ENCODE measurements at regions not wholly inside any gene's neighbourhood (a gene's known extent, or its start where the extent isn't known, plus 50 kb on each side); places are given as distances from the start of the nearest gene placed in this dataset.

DNA sequence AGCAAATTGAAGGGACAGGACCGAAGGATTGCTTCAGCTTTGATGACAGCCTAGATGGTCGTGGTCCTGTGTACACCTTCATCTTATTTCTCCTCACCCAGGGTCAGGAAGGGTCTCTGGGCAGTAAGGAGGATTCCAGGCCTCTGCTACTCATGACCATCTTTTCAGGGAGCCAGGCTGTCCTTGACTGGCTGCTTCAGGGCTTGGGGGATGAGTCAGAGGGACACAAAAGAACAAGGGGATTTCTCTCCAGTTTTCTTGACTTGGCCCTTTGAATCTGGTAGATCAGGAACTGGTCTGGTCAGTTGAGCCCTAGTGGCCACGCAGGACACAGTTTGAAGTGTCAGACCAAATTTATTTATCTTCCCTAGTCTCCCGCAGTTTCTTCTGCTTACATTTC, 402.1 kb upstream of the CHD6 start:
- DNase-seq (ENCODE audit: low read depth in 3 of 3, low spot score in 2 of 3), result no peak

GRCh38 chr20:42018979-42019378, 400.8 kb upstream of the CHD6 start:
- DNase-seq (ENCODE audit: low read depth in 3 of 3, low spot score in 2 of 3), result no peak

- no peak for DNase-seq (ENCODE audit: low read depth in 3 of 3, low spot score in 2 of 3)
These were observed 391.9 kb upstream of the CHD6 start for GRCh38 chr20:42010090-42010489.

DNA sequence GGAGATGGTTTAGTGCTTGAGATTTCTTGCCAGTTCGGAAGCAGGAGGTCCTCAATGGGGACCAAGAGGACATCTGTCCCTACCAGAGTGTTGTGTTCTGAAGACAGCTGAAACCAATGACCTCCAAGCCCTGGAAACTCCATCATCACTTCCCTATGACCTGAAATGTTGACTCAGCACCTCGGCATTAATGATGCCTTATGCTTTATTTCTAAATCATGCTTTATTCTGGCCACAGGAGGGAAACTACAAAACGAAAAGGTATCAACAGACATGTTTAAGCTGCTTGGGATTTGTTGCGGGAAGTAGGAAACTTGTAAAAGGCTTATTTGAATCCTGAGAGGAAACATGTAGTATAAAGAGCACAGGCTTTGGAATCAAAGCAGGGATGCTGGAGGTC, 389.1 kb upstream of the CHD6 start:
- DNase-seq (ENCODE audit: low read depth in 3 of 3, low spot score in 2 of 3), result no peak

- DNase-seq (ENCODE audit: low read depth in 3 of 3, low spot score in 2 of 3), result no peak
These were observed 387.0 kb upstream of the CHD6 start for GRCh38 chr20:42005211-42005610.

DNA sequence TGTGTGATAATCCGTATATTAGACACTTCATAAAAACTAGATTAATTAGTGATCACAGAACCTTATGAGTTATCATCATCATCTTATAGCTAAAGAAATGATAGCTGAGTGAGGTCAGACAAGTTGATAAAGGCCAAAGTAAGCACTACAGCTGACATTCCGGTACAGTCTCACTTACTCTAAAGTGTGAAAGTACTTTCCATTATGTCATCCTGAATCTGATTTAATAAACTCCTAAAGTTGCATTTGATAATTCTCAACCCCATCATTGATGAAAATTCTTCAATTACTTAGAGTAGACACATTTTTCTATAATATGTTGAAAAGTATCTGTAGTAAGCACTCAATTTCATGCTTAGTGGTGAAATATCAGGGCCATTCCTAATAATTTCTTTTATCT, 385.2 kb upstream of the CHD6 start:
- DNase-seq (ENCODE audit: low read depth in 3 of 3, low spot score in 2 of 3), result no peak

- DNase-seq (ENCODE audit: low read depth in 3 of 3, low spot score in 2 of 3), result no peak
These were observed 380.6 kb upstream of the CHD6 start for GRCh38 chr20:41998539-41999341.

- no peak for DNase-seq (ENCODE audit: low read depth in 3 of 3, low spot score in 2 of 3)
These were observed 378.8 kb upstream of the CHD6 start for GRCh38 chr20:41996951-41997350.

GRCh38 chr20:41992481-41992880, 374.3 kb upstream of the CHD6 start:
- no peak for DNase-seq (ENCODE audit: low read depth in 3 of 3, low spot score in 2 of 3)

DNA sequence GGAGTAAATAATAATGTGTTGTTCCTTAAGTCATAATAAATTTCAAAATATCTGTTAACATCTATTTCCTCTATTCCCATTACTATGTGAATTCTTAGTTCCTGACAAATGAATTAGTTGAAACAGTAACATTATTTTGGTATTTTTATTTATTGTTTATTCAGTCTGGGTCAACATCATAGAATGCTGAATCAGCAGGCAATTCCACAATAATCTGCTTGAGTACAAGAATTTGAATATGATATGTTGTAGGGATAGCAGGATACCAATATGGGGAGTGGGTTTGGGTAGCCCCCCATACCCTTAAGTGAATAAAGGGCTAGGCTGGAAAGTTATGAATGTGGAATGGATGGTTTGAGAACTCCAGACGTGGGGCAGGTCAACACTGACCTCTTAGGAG, 373.2 kb upstream of the CHD6 start:
- no peak for DNase-seq (ENCODE audit: low read depth in 3 of 3, low spot score in 2 of 3)

- no peak for DNase-seq (ENCODE audit: low read depth in 3 of 3, low spot score in 2 of 3)
These were observed 371.9 kb upstream of the CHD6 start for GRCh38 chr20:41989935-41990635.

- no peak for DNase-seq (ENCODE audit: low read depth in 3 of 3, low spot score in 2 of 3)
These were observed 371.0 kb upstream of the CHD6 start for GRCh38 chr20:41989039-41989679.

GRCh38 chr20:41984031-41984430, 365.9 kb upstream of the CHD6 start:
- DNase-seq (ENCODE audit: low read depth in 3 of 3, low spot score in 2 of 3), result no peak

- no peak for DNase-seq (ENCODE audit: low read depth in 3 of 3, low spot score in 2 of 3)
These were observed 365.0 kb upstream of the CHD6 start for GRCh38 chr20:41983159-41983558.

- no peak for DNase-seq (ENCODE audit: low read depth in 3 of 3, low spot score in 2 of 3)
These were observed 363.6 kb upstream of the CHD6 start for GRCh38 chr20:41981746-41982145.

DNA sequence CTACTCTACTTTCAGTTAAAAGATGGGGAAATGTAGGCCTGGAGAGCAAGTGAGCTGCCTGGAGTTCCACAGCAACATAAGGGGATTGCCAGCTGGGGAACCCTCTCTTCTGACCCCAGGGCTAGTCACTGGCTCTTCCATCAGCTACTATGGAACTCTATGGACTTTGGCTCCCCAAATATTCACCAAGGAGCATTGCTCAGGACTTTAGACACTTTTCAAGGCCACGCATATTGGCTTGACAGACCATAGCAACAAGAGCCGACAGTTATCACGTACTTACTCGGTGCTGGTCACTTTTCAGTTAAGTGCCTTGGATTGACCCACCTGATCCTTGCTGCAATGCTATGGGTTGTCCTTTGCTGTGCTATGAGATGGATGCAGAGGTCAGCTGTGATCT, 360.7 kb upstream of the CHD6 start:
- no peak for DNase-seq (ENCODE audit: low read depth in 3 of 3, low spot score in 2 of 3)

DNA sequence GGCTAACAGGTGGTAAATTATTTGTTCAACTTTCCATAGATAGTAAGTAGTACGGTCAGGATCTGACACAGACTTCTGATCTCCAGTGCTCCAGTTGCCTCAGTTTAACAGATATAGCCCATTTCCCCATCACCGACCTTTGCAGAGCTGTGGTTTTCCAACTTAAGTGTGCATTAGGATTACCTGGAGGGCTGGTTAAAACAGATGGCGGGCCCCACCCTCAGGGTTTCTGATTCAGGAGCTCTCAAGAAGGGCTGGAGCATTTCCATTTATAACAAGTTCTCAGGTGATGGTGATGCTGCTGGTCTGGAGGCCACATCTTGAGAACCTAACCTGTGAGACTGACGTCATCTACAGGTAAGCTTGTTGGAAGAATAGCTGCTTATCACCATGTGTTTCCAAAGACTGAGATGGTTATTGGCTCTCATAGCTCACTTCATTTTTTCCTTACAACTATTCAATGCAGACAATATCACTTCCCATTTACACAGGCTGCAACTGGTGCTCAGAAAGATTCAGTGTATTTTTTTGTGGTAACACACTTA, 360.1 kb upstream of the CHD6 start:
- DNase-seq (ENCODE audit: low read depth in 3 of 3, low spot score in 2 of 3), result no peak

DNA sequence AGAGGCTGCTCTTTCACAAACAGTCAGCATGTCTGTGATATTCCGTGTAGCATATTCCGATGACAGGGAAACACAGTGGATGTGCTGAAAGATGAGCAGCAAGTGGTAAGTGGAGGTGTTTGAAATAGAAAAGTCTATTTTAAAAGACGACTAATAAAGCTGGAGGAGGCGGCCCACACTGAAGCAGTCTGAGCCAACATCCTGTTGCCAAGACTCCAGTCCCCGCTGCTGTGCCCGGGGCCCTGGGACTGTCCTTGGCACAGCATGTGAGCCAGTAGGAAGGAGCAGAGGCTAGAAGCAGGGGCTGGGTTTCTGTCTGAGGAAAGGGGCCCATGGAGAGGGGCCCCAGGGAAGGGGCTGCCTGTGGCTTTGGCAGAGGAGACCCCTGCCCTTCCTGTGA, 351.5 kb upstream of the CHD6 start:
- no peak for DNase-seq (ENCODE audit: low read depth in 3 of 3, low spot score in 2 of 3)

GRCh38 chr20:41960166-41960565, 342.0 kb upstream of the CHD6 start:
- no peak for DNase-seq (ENCODE audit: low read depth in 3 of 3, low spot score in 2 of 3)

- no peak for DNase-seq (ENCODE audit: low read depth in 3 of 3, low spot score in 2 of 3)
These were observed 340.2 kb upstream of the CHD6 start for GRCh38 chr20:41958391-41958790.

GRCh38 chr20:41956338-41957074, 338.3 kb upstream of the CHD6 start:
- no peak for DNase-seq (ENCODE audit: low read depth in 3 of 3, low spot score in 2 of 3)
